ENCODE measurements at regions not wholly inside any gene's neighbourhood (a gene's known extent, or its start where the extent isn't known, plus 50 kb on each side); places are given as distances from the start of the nearest gene placed in this dataset.

GRCh38 chr6:44057931-44058616 is 69.2 kb downstream of the MRPL14 start:
- DNase-seq (ENCODE audit: low spot score) = no peak
- H3K4me2 ChIP-seq (ENCODE audit: insufficient read depth, low read length, poor library complexity, severe bottlenecking) = no peak overlapping the region
- no peak overlapping the region for H2BK120ac ChIP-seq (ENCODE audit: low read depth, low read length)
- peak overlapping the region; percentile 56 for H2AK5ac ChIP-seq (ENCODE audit: low read depth, low read length)
- H2BK12ac ChIP-seq (ENCODE audit: low read length) = no peak overlapping the region
- no peak overlapping the region for H3K4me3 ChIP-seq (ENCODE audit: low read length in 2 of 2)
- no peak overlapping the region for H3K14ac ChIP-seq (ENCODE audit: low read length)
- no peak overlapping the region for H4K91ac ChIP-seq (ENCODE audit: low read depth, low read length, poor library complexity)
- no peak overlapping the region for H2BK15ac ChIP-seq (ENCODE audit: low read length)
- H3K27me3 ChIP-seq (ENCODE audit: control insufficient read depth in 3 of 3, insufficient read depth in 3 of 3, low read depth in 1 of 3, low read length in 3 of 3) = peaks cover 0 to 2% (median 0%) of the 10 kb centered on the region in 3 experiments
- H2BK5ac ChIP-seq (ENCODE audit: low read length) = no peak overlapping the region
- peak overlapping the region; percentile 5 for H3K18ac ChIP-seq (ENCODE audit: low read length)
- no peaks in the 10 kb centered on the region for H3K36me3 ChIP-seq (replicated peaks in 1 of 2; ENCODE audit: control insufficient read depth in 2 of 2, insufficient read depth in 2 of 2, low read length in 2 of 2)
- no CpG with 5 or more reads among the region's 10 CpGs for WGBS, 2 donors (ENCODE audit: extremely low coverage in 2 of 2, insufficient read length in 2 of 2, insufficient replicate concordance in 1 of 2)
- H3K9ac ChIP-seq (ENCODE audit: low read depth, low read length, poor library complexity) = no peak overlapping the region
- H2AFZ ChIP-seq (ENCODE audit: low read length) = no peak overlapping the region
- H3K79me1 ChIP-seq (ENCODE audit: low read depth, low read length) = no peaks in the 10 kb centered on the region
- H4K8ac ChIP-seq (ENCODE audit: low read depth, low read length) = no peak overlapping the region
- H3K23ac ChIP-seq (ENCODE audit: low read depth, low read length, poor library complexity) = peak overlapping the region; percentile 73
- no peak overlapping the region for H3K27ac ChIP-seq (replicated peaks; ENCODE audit: low read length)
- H3K4ac ChIP-seq (ENCODE audit: low read length) = no peak overlapping the region
- H3K4me1 ChIP-seq (ENCODE audit: control insufficient read depth in 2 of 2, insufficient read depth in 1 of 2, low read depth in 1 of 2, low read length in 2 of 2) = peaks cover 0 to 2% of the 10 kb centered on the region in 2 donors
- H3K9me3 ChIP-seq (replicated peaks in 1 of 2; ENCODE audit: control insufficient read depth in 2 of 2, insufficient read depth in 1 of 2, low read depth in 1 of 2, low read length in 2 of 2) = peaks cover 0 to 5% of the 10 kb centered on the region in 2 donors

- no CpG with 5 or more reads among the region's 4 CpGs for WGBS, 2 donors (ENCODE audit: extremely low coverage in 2 of 2, insufficient read length in 2 of 2, insufficient replicate concordance in 1 of 2)
- no peak overlapping the region for H3K9ac ChIP-seq (ENCODE audit: low read depth, low read length, poor library complexity)
- H4K8ac ChIP-seq (ENCODE audit: low read depth, low read length) = no peak overlapping the region
- H4K91ac ChIP-seq (ENCODE audit: low read depth, low read length, poor library complexity) = no peak overlapping the region
- H3K4me2 ChIP-seq (ENCODE audit: insufficient read depth, low read length, poor library complexity, severe bottlenecking) = no peak overlapping the region
- H3K9me3 ChIP-seq (replicated peaks in 1 of 2; ENCODE audit: control insufficient read depth in 2 of 2, insufficient read depth in 1 of 2, low read depth in 1 of 2, low read length in 2 of 2) = peaks cover 0 to 5% of the 10 kb centered on the region in 2 donors
- H3K4ac ChIP-seq (ENCODE audit: low read length) = no peak overlapping the region
- H2AK5ac ChIP-seq (ENCODE audit: low read depth, low read length) = peak overlapping the region; percentile 34
- no peaks in the 10 kb centered on the region for H3K36me3 ChIP-seq (replicated peaks in 1 of 2; ENCODE audit: control insufficient read depth in 2 of 2, insufficient read depth in 2 of 2, low read length in 2 of 2)
- peak overlapping the region; percentile 26 for H3K23ac ChIP-seq (ENCODE audit: low read depth, low read length, poor library complexity)
- no peak overlapping the region for H3K18ac ChIP-seq (ENCODE audit: low read length)
- no peak overlapping the region for H2BK15ac ChIP-seq (ENCODE audit: low read length)
- no peak overlapping the region for H3K27ac ChIP-seq (replicated peaks; ENCODE audit: low read length)
- no peak overlapping the region for H2BK120ac ChIP-seq (ENCODE audit: low read depth, low read length)
- no peaks in the 10 kb centered on the region for H3K79me1 ChIP-seq (ENCODE audit: low read depth, low read length)
- no peak for DNase-seq (ENCODE audit: low spot score)
- H2BK12ac ChIP-seq (ENCODE audit: low read length) = no peak overlapping the region
- H2BK5ac ChIP-seq (ENCODE audit: low read length) = peak overlapping the region; percentile 34
- peaks cover 2 to 5% of the 10 kb centered on the region in 2 donors for H3K4me1 ChIP-seq (ENCODE audit: control insufficient read depth in 2 of 2, insufficient read depth in 1 of 2, low read depth in 1 of 2, low read length in 2 of 2)
- H2AFZ ChIP-seq (ENCODE audit: low read length) = no peak overlapping the region
- no peak overlapping the region for H3K14ac ChIP-seq (ENCODE audit: low read length)
- H3K4me3 ChIP-seq (ENCODE audit: low read length in 2 of 2) = no peak overlapping the region
- H3K27me3 ChIP-seq (ENCODE audit: control insufficient read depth in 3 of 3, insufficient read depth in 3 of 3, low read depth in 1 of 3, low read length in 3 of 3) = peaks cover 0 to 2% (median 0%) of the 10 kb centered on the region in 3 experiments
These were observed 69.9 kb downstream of the MRPL14 start for GRCh38 chr6:44057238-44057930.

DNA sequence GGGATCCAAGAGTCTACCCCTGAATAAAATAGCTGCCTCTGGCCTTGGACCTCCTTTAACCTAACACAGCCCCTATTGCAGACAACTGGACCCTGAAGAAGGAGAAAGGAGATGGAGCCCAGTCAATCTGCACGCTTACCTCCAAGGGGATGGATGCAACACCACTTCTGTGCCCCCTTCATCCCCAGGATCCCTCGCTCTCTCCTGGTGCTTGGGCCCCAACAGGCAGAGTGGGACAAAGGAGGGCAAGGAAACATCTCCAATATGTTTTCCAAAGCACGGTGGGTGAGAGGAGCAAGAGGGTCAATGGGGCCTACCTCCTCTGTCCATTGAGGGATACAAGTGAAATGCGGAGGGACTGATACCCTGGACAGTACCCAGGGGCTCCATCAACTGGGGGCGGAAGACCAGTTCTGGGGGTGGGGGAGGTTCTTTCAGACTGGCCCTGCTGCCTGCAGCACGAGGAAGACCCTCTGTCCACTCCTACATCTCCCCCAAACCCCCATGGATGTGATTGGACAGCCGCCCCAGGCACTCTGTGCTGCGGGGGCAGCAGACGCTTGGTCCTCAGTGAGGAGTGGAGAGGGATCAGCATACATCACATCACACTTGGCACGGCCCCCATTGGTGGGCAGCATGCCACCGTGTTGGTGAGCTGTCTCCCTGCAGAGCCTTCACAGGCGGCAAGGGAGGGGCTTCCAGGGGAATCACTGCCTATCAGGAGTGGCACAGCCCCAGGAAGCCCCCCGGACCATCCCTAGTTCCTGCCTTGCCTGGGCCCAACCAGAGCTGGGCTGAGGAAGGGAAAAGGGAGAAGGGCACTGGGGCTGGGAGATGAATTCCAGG is 70.6 kb downstream of the MRPL14 start:
- DNase-seq (ENCODE audit: low spot score) = no peak
- no CpG with 5 or more reads among the region's 13 CpGs for WGBS, 2 donors (ENCODE audit: extremely low coverage in 2 of 2, insufficient read length in 2 of 2, insufficient replicate concordance in 1 of 2)
- H2BK15ac ChIP-seq (ENCODE audit: low read length) = no peak overlapping the region

More for the DNA sequence above, 70.6 kb downstream of the MRPL14 start:
- Histone ChIP-seq H3K4me2 (ENCODE audit: insufficient read depth, low read length, poor library complexity, severe bottlenecking) (no peak overlapping the region), H2AK5ac (ENCODE audit: low read depth, low read length) (peak overlapping the region; percentile 34), H4K91ac (ENCODE audit: low read depth, low read length, poor library complexity) (peak overlapping the region; percentile 49), H3K36me3 (replicated peaks in 1 of 2; ENCODE audit: control insufficient read depth in 2 of 2, insufficient read depth in 2 of 2, low read length in 2 of 2) (no peaks in the 10 kb centered on the region), H4K8ac (ENCODE audit: low read depth, low read length) (no peak overlapping the region), H2BK5ac (ENCODE audit: low read length) (peak overlapping the region; percentile 34), H2BK120ac (ENCODE audit: low read depth, low read length) (no peak overlapping the region), H3K27me3 (ENCODE audit: control insufficient read depth in 3 of 3, insufficient read depth in 3 of 3, low read depth in 1 of 3, low read length in 3 of 3) (peaks cover 0 to 2% (median 0%) of the 10 kb centered on the region in 3 experiments), H3K27ac (replicated peaks; ENCODE audit: low read length) (no peak overlapping the region), H2AFZ (ENCODE audit: low read length) (no peak overlapping the region), H3K4me3 (ENCODE audit: low read length in 2 of 2) (no peak overlapping the region), H3K4me1 (ENCODE audit: control insufficient read depth in 2 of 2, insufficient read depth in 1 of 2, low read depth in 1 of 2, low read length in 2 of 2) (peaks cover 2 to 10% of the 10 kb centered on the region in 2 donors), H3K9me3 (replicated peaks in 1 of 2; ENCODE audit: control insufficient read depth in 2 of 2, insufficient read depth in 1 of 2, low read depth in 1 of 2, low read length in 2 of 2) (peaks cover 0 to 5% of the 10 kb centered on the region in 2 donors), H3K14ac (ENCODE audit: low read length) (peak overlapping the region; percentile 15), H3K4ac (ENCODE audit: low read length) (no peak overlapping the region), H2BK12ac (ENCODE audit: low read length) (no peak overlapping the region), H3K23ac (ENCODE audit: low read depth, low read length, poor library complexity) (peak overlapping the region; percentile 26), H3K79me1 (ENCODE audit: low read depth, low read length) (no peaks in the 10 kb centered on the region), H3K9ac (ENCODE audit: low read depth, low read length, poor library complexity) (no peak overlapping the region), H3K18ac (ENCODE audit: low read length) (peak overlapping the region; percentile 41)

All from neuronal stem cell (in vitro differentiated cells).